ENCODE measurements at regions not wholly inside any gene's neighbourhood (a gene's known extent, or its start where the extent isn't known, plus 50 kb on each side); places are given as distances from the start of the nearest gene placed in this dataset.

- no peak for TF ChIP-seq RAD21 (IDR thresholded peaks at IDR 0.05; ENCODE audit: low read length)
- no peak for TF ChIP-seq CTCF (IDR thresholded peaks at IDR 0.05)
- no peak for TF ChIP-seq TCF12 (IDR thresholded peaks at IDR 0.05)
- no peak for TF ChIP-seq JUND (IDR thresholded peaks at IDR 0.05)
- TF ChIP-seq POLR2AphosphoS5 (IDR thresholded peaks at IDR 0.05; ENCODE audit: low read depth, low read length) = no peak
- no peak for TF ChIP-seq FOSL2 (IDR thresholded peaks at IDR 0.05; ENCODE audit: borderline replicate concordance, low read depth)
- no peak for TF ChIP-seq MXI1 (IDR thresholded peaks at IDR 0.05; ENCODE audit: low read depth, low read length)
These were observed 54.5 kb upstream of the IL17B start for GRCh38 chr5:149433524-149434131.
